Activated T-cell treated with anti-CD3 and anti-CD28 coated beads, Interleukin-2, amount 50 U/mL, for 72 hours (primary cell): ENCODE measurements at regions not wholly inside any gene's neighbourhood (a gene's known extent, or its start where the extent isn't known, plus 50 kb on each side); places are given as distances from the start of the nearest gene placed in this dataset.
A peak's percentile ranks its signal among the peaks of the same experiment; 100 is the strongest.

Experiments used
- ATAC-seq, 2 donors: fragments of 150-1000 bp; cut with Tn5 transposase; replicated peaks in 1 of 2; 2 replicates each; pipeline ENCODE4 v1.10.0; 2021; ENCODE audit warnings: moderate library complexity in 2 of 2, mild to moderate bottlenecking in 1 of 2
- DNase-seq, 2 donors: peaks; one replicate each; pipeline ENCODE4 v3.0.0; 2021 to 2022; ENCODE audit warnings: mixed read lengths in 1 of 2
- H3K27ac Mint-ChIP-seq: one replicate; pipeline ENCODE4 v1.8.0; 2022; ENCODE audit warnings: mild to moderate bottlenecking, moderate library complexity, mixed read lengths
- H3K27me3 Mint-ChIP-seq: one replicate; pipeline ENCODE4 v1.8.0; 2022; ENCODE audit warnings: low read depth, mixed read lengths
- H3K36me3 Mint-ChIP-seq, 2 donors: one replicate each; pipeline ENCODE4 v1.8.0; 2022; ENCODE audit warnings: mixed read lengths in 2 of 2, mild to moderate bottlenecking in 1 of 2; ENCODE audit not compliant: insufficient read depth in 2 of 2
- H3K4me1 Mint-ChIP-seq: one replicate; pipeline ENCODE4 v1.8.0; 2022; ENCODE audit warnings: low read depth, mixed read lengths
- H3K4me3 Mint-ChIP-seq, 2 donors: one replicate each; pipeline ENCODE4 v1.8.0; 2022; ENCODE audit warnings: mild to moderate bottlenecking in 2 of 2, mixed read lengths in 2 of 2, moderate library complexity in 2 of 2
- H3K9me3 Mint-ChIP-seq, 2 donors: one replicate each; pipeline ENCODE4 v1.8.0; 2022; ENCODE audit warnings: mixed read lengths in 2 of 2

DNA sequence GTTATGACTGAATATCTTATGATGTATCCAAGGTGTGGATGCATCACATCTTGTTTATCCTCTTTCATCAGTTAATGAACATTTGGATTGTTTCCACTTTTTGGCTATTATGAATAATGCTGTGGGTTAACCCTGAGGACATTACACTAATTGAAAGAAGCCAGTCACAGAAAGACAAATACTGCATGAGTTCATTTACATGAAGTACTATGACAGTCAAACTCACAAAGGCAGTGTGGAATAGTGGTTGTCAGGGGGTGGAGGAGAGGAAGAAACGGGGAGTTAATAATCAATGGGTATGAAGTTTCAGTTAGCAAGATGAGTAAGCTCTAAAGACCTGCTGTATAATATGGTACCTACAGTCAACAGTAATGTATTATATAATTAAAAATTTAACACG is 409.4 kb upstream of the CTNND2 start:
- H3K36me3 Mint-ChIP-seq, result no peaks in the 10 kb centered on the region
- no peaks in the 10 kb centered on the region for H3K27me3 Mint-ChIP-seq
- H3K4me1 Mint-ChIP-seq, result no peaks in the 10 kb centered on the region
- ATAC-seq, result no peak
- peaks cover 0 to 5% of the 10 kb centered on the region in 2 donors for H3K9me3 Mint-ChIP-seq
- no peak overlapping the region for H3K27ac Mint-ChIP-seq
- no peak for DNase-seq
- H3K4me3 Mint-ChIP-seq, result no peak overlapping the region

DNA sequence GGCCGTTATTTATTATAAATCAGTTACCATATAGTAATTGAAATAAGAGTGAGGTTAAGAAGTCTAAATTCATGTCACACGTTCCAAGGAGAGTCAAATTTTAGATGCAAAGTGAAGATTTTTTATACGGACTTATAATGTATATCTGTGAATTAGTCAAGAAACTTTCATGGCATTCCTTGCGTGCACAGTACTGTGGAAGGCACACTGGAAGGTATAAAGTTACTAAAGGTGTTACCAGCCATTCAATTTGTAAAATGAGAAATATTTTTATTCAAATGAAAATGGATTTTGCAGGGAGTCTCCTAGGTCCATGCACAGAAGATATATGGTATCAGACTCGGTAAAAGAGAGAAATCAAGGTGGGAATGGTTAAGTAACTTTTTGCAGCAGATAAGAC is 408.1 kb upstream of the CTNND2 start:
- ATAC-seq (no peak), DNase-seq (no peak)
- no peak overlapping the region for H3K27ac Mint-ChIP-seq
- peaks cover 0 to 5% of the 10 kb centered on the region in 2 donors for H3K9me3 Mint-ChIP-seq
- H3K4me3 Mint-ChIP-seq, result no peak overlapping the region
- no peaks in the 10 kb centered on the region for H3K4me1 Mint-ChIP-seq
- H3K27me3 Mint-ChIP-seq, result no peaks in the 10 kb centered on the region
- no peaks in the 10 kb centered on the region for H3K36me3 Mint-ChIP-seq

DNA sequence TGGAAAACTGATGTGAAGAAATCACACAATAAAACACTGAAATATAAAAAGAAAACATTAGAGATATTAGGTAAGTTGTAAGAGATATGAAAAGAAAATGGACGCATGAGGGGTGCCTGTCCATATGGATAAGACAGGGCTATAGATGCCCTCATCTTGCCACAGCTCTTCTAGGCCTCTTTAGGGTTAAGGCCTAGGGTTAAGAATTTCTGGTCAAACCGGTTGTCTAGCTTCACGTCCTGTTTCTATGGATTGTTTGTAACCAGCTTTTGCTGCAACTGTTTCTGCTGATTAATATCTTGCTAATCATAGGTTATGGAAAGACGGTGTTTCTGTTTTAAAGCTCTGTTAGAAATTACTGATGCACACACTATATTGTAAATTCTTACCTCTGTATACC is 389.9 kb upstream of the CTNND2 start:
- Mint-ChIP-seq H3K27me3 (no peaks in the 10 kb centered on the region), H3K36me3 (no peaks in the 10 kb centered on the region), H3K4me3 (no peak overlapping the region), H3K9me3 (peaks cover 5 to 12% of the 10 kb centered on the region in 2 donors), H3K4me1 (no peaks in the 10 kb centered on the region), H3K27ac (no peak overlapping the region)
- DNase-seq (no peak), ATAC-seq (no peak)

DNA sequence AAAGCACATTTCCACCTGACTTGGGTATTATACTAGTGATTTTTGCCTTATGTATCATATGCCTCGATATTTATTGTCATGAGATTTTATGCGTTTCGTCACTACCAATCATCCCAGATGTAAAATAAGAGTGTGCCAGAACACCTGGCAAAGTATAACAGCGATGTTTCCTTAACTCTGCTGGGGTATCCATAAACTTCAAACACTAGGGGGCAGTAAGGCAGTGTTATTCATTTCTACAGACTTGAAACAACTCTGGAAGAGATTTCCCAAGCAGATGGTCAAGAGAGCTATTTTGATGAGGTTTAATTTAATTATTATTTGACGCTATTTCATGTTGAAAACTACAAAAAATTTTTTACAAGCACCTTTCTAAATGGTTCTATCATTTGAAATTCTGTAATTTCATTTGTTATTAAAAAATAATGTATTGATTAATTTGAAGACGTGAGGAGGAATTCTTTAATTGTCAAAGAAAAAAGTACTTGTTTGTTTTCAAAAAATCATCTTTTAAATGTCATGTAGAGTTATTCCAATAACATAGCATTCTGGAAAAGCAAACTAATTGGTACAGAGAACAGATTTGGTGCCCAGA is 388.5 kb upstream of the CTNND2 start:
- no peak for DNase-seq
- H3K36me3 Mint-ChIP-seq, result no peaks in the 10 kb centered on the region
- peaks cover 7 to 13% of the 10 kb centered on the region in 2 donors for H3K9me3 Mint-ChIP-seq
- no peak for ATAC-seq
- no peaks in the 10 kb centered on the region for H3K4me1 Mint-ChIP-seq
- no peaks in the 10 kb centered on the region for H3K27me3 Mint-ChIP-seq
- no peak overlapping the region for H3K4me3 Mint-ChIP-seq
- no peak overlapping the region for H3K27ac Mint-ChIP-seq

DNA sequence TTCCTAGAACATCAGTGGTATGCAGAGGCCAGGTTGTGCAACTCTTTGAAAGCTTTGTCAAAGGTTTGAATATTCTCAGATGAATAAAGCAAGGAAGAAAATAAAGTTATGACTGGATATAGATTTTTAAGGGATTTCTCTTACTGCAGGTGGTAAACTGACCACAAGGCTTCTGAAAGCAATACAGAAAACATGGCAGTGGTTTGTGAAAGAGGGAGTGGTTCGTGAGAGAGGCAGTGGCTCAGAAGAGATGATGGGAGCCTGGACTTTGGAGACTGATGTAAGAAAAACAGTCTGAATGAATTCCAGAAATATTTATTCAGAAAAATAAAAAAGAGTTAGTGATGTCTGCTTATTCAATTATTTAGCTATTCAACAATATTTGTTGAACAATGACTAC is 380.4 kb upstream of the CTNND2 start:
- no peak for ATAC-seq
- H3K36me3 Mint-ChIP-seq, result no peaks in the 10 kb centered on the region
- H3K27ac Mint-ChIP-seq, result no peak overlapping the region
- H3K4me1 Mint-ChIP-seq, result no peaks in the 10 kb centered on the region
- DNase-seq, result no peak
- H3K9me3 Mint-ChIP-seq, result peaks cover 3 to 8% of the 10 kb centered on the region in 2 donors
- H3K27me3 Mint-ChIP-seq, result no peaks in the 10 kb centered on the region
- no peak overlapping the region for H3K4me3 Mint-ChIP-seq

DNA sequence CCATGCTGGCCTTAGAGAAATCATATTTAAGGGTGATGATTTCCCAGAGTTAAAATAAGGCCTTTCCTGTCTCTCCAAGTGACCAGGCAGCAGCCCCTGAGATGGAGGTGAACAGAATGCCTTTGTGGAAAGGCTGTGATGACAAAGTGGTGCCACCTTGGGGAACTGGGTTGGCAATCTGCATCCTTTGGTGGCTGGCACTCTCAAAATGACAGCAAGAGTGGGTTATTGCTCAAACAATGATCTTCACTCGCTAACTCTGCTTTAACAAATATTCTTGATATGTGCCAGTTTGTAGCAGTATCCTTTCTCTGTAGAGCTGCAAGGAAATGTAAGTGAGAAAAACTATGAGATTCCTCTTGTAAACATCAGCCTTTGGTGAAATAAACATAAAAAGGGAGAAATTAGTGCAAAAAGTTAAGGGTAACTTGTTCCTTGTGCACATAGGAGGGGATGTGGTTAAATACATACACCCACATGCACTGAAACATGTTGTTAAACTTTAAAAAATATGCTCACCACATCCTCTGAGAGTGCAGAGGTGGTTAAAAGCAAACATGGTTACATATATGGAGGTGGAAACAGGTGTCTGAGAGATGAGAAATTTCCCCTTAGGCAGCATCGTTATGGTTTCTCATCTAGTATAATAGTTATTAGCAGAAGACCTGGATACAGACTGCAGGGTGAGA is 373.4 kb upstream of the CTNND2 start:
- peaks cover 6 to 8% of the 10 kb centered on the region in 2 donors for H3K9me3 Mint-ChIP-seq
- no peak for DNase-seq
- H3K4me3 Mint-ChIP-seq, result no peak overlapping the region
- no peak overlapping the region for H3K27ac Mint-ChIP-seq
- no peaks in the 10 kb centered on the region for H3K27me3 Mint-ChIP-seq
- H3K36me3 Mint-ChIP-seq, result no peaks in the 10 kb centered on the region
- ATAC-seq, result peak in 1 of 2 donors; percentile 32
- no peaks in the 10 kb centered on the region for H3K4me1 Mint-ChIP-seq

DNA sequence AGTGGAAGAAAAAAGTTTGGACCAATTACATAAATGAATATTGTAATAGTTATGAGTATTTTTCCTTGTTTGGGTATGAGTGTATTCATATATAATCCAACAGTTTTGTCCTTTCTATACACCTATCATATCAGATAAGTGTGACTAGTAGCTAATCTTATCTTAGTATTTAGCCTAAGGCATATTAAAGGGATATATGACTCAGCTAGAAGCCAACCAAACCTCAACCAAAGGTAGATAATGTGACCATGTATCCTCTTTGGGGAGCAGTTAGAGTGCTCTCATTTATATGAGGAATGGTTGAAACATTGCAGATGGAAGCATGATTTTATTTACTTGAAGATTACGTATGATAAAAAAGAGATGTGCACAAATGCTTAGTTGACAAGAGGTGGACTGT is 370.0 kb upstream of the CTNND2 start:
- Mint-ChIP-seq H3K4me3 (no peak overlapping the region), H3K27ac (no peak overlapping the region), H3K27me3 (no peaks in the 10 kb centered on the region), H3K4me1 (no peaks in the 10 kb centered on the region), H3K36me3 (no peaks in the 10 kb centered on the region), H3K9me3 (peaks cover 4 to 9% of the 10 kb centered on the region in 2 donors)
- ATAC-seq, result no peak
- no peak for DNase-seq

DNA sequence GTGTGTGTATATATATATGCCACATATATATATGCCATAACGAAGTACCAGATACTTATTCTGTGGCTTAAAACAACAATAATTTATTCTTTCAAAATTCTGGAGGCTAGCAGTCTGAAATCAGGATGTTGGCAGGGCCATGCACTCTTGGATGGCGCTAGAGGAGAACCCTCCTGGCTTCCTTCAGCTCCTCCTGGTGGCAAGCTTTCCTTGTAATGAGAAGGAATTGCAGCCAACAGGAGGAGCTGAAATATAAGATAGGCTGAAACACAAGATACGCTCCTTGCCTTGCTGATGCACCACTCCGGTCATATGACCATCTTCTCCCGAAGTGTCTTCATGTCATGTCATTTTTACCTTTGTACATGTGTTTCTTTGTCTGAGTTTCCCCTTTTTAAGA is 368.1 kb upstream of the CTNND2 start:
- Mint-ChIP-seq H3K36me3 (no peaks in the 10 kb centered on the region), H3K4me1 (no peaks in the 10 kb centered on the region), H3K9me3 (peaks cover 5 to 9% of the 10 kb centered on the region in 2 donors), H3K27me3 (no peaks in the 10 kb centered on the region), H3K27ac (no peak overlapping the region), H3K4me3 (no peak overlapping the region)
- ATAC-seq (no peak), DNase-seq (no peak)

DNA sequence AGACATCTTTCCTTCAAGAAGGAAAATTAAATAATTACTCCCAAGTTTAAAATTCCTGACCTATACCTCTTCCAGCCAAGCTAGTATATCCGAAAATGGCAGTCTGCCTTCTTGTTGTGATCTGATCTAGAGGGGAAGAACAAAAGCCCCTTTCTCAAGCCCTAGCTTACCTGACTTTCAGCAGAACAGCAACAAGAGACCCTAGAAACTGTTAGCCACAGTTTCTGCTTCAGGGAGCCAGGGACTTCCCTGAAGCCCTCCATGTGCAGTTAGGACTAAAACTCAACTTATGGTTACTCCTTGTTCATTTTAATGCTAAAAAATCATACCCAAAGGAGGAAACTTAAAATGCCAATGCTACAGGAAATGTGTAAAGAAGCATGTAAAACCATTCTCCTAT is 366.7 kb upstream of the CTNND2 start:
- H3K36me3 Mint-ChIP-seq, result no peaks in the 10 kb centered on the region
- no peak overlapping the region for H3K27ac Mint-ChIP-seq
- DNase-seq, result no peak
- H3K9me3 Mint-ChIP-seq, result peaks cover 1 to 7% of the 10 kb centered on the region in 2 donors
- ATAC-seq, result no peak
- no peaks in the 10 kb centered on the region for H3K27me3 Mint-ChIP-seq
- no peak overlapping the region for H3K4me3 Mint-ChIP-seq
- H3K4me1 Mint-ChIP-seq, result no peaks in the 10 kb centered on the region

DNA sequence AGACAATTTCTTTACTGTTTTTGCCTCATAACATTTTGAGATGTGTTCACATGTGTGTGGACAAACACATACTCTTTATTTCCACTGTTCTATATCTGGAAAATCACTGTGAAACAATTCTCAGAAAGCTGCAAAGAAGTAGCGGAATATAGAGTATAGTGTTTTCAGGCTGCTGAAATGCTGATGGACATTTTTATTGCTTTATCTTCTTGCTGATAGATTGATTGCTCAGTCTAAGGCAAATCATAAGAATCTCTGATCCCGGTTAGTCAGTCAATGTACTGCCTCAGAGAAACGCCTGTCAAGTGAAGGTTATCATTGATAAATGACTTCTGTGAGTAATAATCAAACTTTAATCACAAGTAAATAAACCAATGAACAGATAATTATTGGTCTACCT is 364.9 kb upstream of the CTNND2 start:
- H3K9me3 Mint-ChIP-seq, result peaks cover 1 to 7% of the 10 kb centered on the region in 2 donors
- DNase-seq, result no peak
- no peaks in the 10 kb centered on the region for H3K36me3 Mint-ChIP-seq
- ATAC-seq, result no peak
- no peaks in the 10 kb centered on the region for H3K27me3 Mint-ChIP-seq
- H3K27ac Mint-ChIP-seq, result no peak overlapping the region
- no peaks in the 10 kb centered on the region for H3K4me1 Mint-ChIP-seq
- H3K4me3 Mint-ChIP-seq, result no peak overlapping the region

DNA sequence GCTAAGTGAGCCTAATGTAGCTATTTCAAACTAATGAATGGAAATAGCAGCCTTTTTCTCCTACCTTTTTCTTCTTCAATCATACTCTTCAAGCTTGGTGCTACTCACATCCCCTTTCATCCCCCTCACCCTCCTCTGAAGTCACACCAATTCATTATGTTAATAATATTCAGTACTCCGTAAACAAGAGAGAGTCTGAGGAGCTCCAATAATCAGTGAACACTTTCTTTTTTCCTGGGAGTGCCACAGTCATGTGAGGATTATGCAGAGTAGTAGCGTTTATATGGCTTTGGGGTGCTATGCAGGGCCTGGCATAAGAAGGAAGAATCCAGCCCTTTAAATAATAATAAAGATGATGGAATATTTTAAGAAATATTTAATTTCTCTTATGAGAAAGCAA is 354.3 kb upstream of the CTNND2 start:
- Mint-ChIP-seq H3K4me1 (no peaks in the 10 kb centered on the region), H3K27me3 (no peaks in the 10 kb centered on the region), H3K36me3 (peaks cover 0 to 4% of the 10 kb centered on the region in 2 donors), H3K27ac (no peak overlapping the region), H3K9me3 (peaks cover 5 to 12% of the 10 kb centered on the region in 2 donors), H3K4me3 (no peak overlapping the region)
- no peak for DNase-seq
- ATAC-seq, result no peak

DNA sequence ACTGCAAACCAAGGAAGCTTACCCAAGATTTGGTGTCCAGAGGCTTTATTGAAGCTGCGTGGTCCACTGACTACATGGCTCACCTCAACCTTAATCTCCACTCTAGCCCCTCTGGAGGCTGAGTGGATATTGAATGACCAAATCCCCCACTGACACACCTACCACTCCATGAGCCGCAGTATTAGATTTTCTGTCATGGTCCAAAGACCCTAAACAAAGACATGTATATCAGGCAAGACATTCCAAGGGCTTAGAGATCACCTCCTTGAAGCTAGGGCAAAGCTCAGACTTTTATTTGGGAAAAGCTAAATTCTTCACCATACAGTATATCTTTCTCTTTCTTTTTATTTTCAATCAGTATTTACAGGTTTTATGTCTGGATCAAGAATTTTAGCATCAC is 346.2 kb upstream of the CTNND2 start:
- no peak for ATAC-seq
- H3K4me3 Mint-ChIP-seq, result no peak overlapping the region
- H3K4me1 Mint-ChIP-seq, result no peaks in the 10 kb centered on the region
- H3K36me3 Mint-ChIP-seq, result no peaks in the 10 kb centered on the region
- no peak for DNase-seq
- H3K27ac Mint-ChIP-seq, result no peak overlapping the region
- H3K9me3 Mint-ChIP-seq, result peaks cover 6 to 13% of the 10 kb centered on the region in 2 donors
- H3K27me3 Mint-ChIP-seq, result no peaks in the 10 kb centered on the region

DNA sequence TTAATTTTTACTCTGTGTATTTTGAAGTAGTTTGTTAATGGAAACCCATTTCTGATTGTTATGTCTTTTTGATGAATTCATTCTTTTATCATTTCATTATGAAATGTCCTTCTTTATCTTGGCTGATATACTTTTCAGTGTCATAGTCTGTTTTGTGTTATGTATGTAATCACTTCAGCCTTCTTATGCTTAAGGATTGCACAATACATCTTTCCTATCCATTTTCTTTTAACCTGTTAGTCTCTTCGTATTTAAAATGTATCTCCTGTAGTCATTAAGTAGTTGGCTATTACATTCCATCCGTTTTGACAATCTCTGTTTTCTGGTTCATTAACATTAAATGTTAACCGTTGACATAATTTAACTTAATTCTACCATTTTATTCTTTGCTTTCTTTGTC is 344.6 kb upstream of the CTNND2 start:
- H3K9me3 Mint-ChIP-seq, result peaks cover 6 to 13% of the 10 kb centered on the region in 2 donors
- no peaks in the 10 kb centered on the region for H3K27me3 Mint-ChIP-seq
- ATAC-seq (no peak), DNase-seq (no peak)
- no peak overlapping the region for H3K4me3 Mint-ChIP-seq
- H3K4me1 Mint-ChIP-seq, result no peaks in the 10 kb centered on the region
- H3K36me3 Mint-ChIP-seq, result no peaks in the 10 kb centered on the region
- no peak overlapping the region for H3K27ac Mint-ChIP-seq

DNA sequence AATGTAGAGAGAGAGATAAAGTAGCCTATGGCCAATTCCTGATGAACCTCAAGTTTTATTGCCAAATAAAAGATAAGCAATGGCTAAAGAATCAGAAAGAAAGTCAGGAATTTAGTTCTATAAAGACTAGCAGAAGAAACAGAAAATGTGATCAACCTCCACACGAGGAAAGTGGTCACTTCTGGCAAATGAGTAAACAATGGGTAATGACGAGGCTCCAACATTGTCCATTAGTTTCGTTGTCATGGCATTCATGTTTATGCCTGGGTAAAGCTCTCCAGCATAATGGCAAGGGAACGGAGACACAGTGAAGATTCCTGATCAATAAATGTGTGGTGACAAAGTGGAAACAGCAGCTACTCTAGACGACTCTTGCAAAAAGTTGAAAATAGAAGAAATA is 341.8 kb upstream of the CTNND2 start:
- no peaks in the 10 kb centered on the region for H3K36me3 Mint-ChIP-seq
- H3K27me3 Mint-ChIP-seq, result no peaks in the 10 kb centered on the region
- H3K27ac Mint-ChIP-seq, result no peak overlapping the region
- H3K9me3 Mint-ChIP-seq, result peaks cover 9 to 14% of the 10 kb centered on the region in 2 donors
- no peak overlapping the region for H3K4me3 Mint-ChIP-seq
- no peak for DNase-seq
- H3K4me1 Mint-ChIP-seq, result no peaks in the 10 kb centered on the region
- ATAC-seq, result no peak
